PC-3 (cell line): ENCODE measurements at regions not wholly inside any gene's neighbourhood (a gene's known extent, or its start where the extent isn't known, plus 50 kb on each side); places are given as distances from the start of the nearest gene placed in this dataset.

ENCODE experiments used
- ATAC-seq: fragments of 200-7000 bp; cut with Tn5 transposase; 2 replicates; pipeline ENCODE4 v1.9.1; 2020; ENCODE audit warnings: mild to moderate bottlenecking, moderate library complexity
- BruUV-seq: library from RNA; stranded (reverse); fragments of 400-500 nt; replicated peaks from 2 replicates; lab custom pipeline; 2021; lab: Mats Ljungman, UMichigan
- CTCF ChIA-PET: fragments of 300-600 bp; sonication (Branson Sonifier 250); formaldehyde crosslinking; loops from one replicate; lab custom pipeline; 2022; ENCODE audit warnings: antibody characterized with exemption; lab: Charles Lee
- POLR2A ChIA-PET: fragments of 300-600 bp; sonication (Branson Sonifier 250); formaldehyde crosslinking; loops from one replicate; lab custom pipeline; 2022; ENCODE audit warnings: antibody characterized with exemption; ENCODE audit not compliant: unreplicated experiment; lab: Charles Lee
- DNase-seq: peaks from one replicate; pipeline ENCODE4 v3.0.0-alpha.2; 2015
- H2AFZ ChIP-seq: fragments of 300-600 bp; sonication (generic); 2 replicates; pipeline ENCODE4 v1.6.0; 2016; ENCODE audit warnings: antibody characterized with exemption, low read length
- H3F3A ChIP-seq: fragments of 300-600 bp; sonication (generic); one replicate; pipeline ENCODE4 v1.6.0; 2017; ENCODE audit warnings: antibody characterized with exemption, low read length, control low read depth, mild to moderate bottlenecking; ENCODE audit not compliant: unreplicated experiment
- H3K27ac ChIP-seq: fragments of 300-600 bp; sonication (generic); 2 replicates; pipeline ENCODE4 v1.5.1; 2016; ENCODE audit warnings: mild to moderate bottlenecking, low read length
- H3K27me3 ChIP-seq: fragments of 300-600 bp; sonication (generic); 2 replicates; pipeline ENCODE4 v1.6.1; 2016; ENCODE audit warnings: low read length, mixed read lengths
- H3K36me3 ChIP-seq: fragments of 300-600 bp; sonication (generic); 2 replicates; pipeline ENCODE4 v1.6.1; 2016; ENCODE audit warnings: low read depth, mixed run types, low read length, mixed read lengths
- H3K4me1 ChIP-seq: fragments of 300-600 bp; sonication (generic); 2 replicates; pipeline ENCODE4 v1.5.1; 2016; ENCODE audit warnings: low read length; ENCODE audit not compliant: insufficient read depth
- H3K4me2 ChIP-seq: fragments of 300-600 bp; sonication (generic); 2 replicates; pipeline ENCODE4 v1.6.0; 2016; ENCODE audit warnings: low read length
- H3K4me3 ChIP-seq: fragments of 300-600 bp; sonication (generic); 2 replicates; pipeline ENCODE4 v1.5.1; 2016; ENCODE audit warnings: mild to moderate bottlenecking, low read length, mixed read lengths
- H3K79me2 ChIP-seq: fragments of 300-600 bp; sonication (generic); 2 replicates; pipeline ENCODE4 v1.6.1; 2017; ENCODE audit warnings: low read length, mixed read lengths
- H3K9ac ChIP-seq: fragments of 300-600 bp; sonication (generic); 2 replicates; pipeline ENCODE4 v1.6.0; 2016; ENCODE audit warnings: mild to moderate bottlenecking, low read length
- H3K9me2 ChIP-seq: fragments of 300-600 bp; sonication (generic); replicated peaks from 2 replicates; pipeline ENCODE4 v1.6.1; 2016; ENCODE audit warnings: mixed run types, low read length, mixed read lengths
- H3K9me3 ChIP-seq: fragments of 300-600 bp; sonication (generic); 2 replicates; pipeline ENCODE4 v1.6.1; 2016; ENCODE audit warnings: low read length, mixed read lengths
- H4K20me1 ChIP-seq: fragments of 300-600 bp; sonication (generic); 2 replicates; pipeline ENCODE4 v1.6.1; 2016; ENCODE audit warnings: low read length, mixed read lengths
- EZH2 ChIP-seq: fragments of 300-600 bp; sonication (generic); IDR thresholded peaks from one replicate; pipeline ENCODE4 v1.6.1; 2017; ENCODE audit warnings: antibody characterized with exemption, mild to moderate bottlenecking, low read length; ENCODE audit not compliant: unreplicated experiment
- EZH2phosphoT487 ChIP-seq: fragments of 300-600 bp; sonication (generic); IDR thresholded peaks from 2 replicates; pipeline ENCODE4 v1.6.1; 2018; ENCODE audit warnings: mild to moderate bottlenecking, antibody characterized with exemption, low read length, borderline replicate concordance
- intact Hi-C: fragments of 100-400 bp; cut with micrococcal nuclease; formaldehyde crosslinking; loops from 2 replicates; pipeline ENCODE4 v1.9.0; 2023
- TF ChIP-seq, protein P1 (sequence below): fragments of 300-600 bp; sonication (generic); conservative IDR thresholded peaks from 2 replicates; pipeline ENCODE4 v1.5.1; 2017; ENCODE audit warnings: antibody characterized with exemption, low read depth, mild to moderate bottlenecking, low read length

DNA sequence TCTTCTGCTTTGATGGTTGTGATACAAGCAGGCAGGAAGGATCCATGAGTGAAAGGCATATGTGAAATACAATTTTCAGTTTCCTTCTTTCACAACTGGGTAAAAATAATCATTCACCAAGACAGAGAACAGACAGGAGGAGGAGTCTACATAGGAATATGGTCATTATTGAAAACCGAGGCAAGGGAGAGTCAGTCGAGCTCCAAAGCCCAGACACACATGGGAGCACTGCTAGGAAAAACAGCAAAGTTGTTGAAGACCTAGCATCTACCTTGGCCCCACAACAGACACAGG is 260.6 kb downstream of the ERMARD start:
- Histone ChIP-seq H3K9me2 (no peaks in the 10 kb centered on the region), H4K20me1 (no peaks in the 10 kb centered on the region), H3K9ac (no peak overlapping the region), H3K4me2 (no peak overlapping the region), H2AFZ (no peak overlapping the region), H3K4me1 (no peaks in the 10 kb centered on the region), H3K4me3 (no peak overlapping the region), H3K79me2 (no peaks in the 10 kb centered on the region), H3F3A (no peaks in the 10 kb centered on the region), H3K27me3 (peaks cover 21% of the 10 kb centered on the region), H3K36me3 (no peaks in the 10 kb centered on the region), H3K9me3 (no peaks in the 10 kb centered on the region), H3K27ac (no peak overlapping the region)
- DNase-seq = no peak
- ChIA-PET CTCF (no interaction called here), POLR2A (no interaction called here)
- intact Hi-C loops = no loop called here
- TF ChIP-seq EZH2phosphoT487 = no peak
- no peak for TF ChIP-seq EZH2
- TF ChIP-seq, protein P1, sequence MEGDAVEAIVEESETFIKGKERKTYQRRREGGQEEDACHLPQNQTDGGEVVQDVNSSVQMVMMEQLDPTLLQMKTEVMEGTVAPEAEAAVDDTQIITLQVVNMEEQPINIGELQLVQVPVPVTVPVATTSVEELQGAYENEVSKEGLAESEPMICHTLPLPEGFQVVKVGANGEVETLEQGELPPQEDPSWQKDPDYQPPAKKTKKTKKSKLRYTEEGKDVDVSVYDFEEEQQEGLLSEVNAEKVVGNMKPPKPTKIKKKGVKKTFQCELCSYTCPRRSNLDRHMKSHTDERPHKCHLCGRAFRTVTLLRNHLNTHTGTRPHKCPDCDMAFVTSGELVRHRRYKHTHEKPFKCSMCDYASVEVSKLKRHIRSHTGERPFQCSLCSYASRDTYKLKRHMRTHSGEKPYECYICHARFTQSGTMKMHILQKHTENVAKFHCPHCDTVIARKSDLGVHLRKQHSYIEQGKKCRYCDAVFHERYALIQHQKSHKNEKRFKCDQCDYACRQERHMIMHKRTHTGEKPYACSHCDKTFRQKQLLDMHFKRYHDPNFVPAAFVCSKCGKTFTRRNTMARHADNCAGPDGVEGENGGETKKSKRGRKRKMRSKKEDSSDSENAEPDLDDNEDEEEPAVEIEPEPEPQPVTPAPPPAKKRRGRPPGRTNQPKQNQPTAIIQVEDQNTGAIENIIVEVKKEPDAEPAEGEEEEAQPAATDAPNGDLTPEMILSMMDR = no peak
- no peak for ATAC-seq
- BruUV-seq = no TSS peak

DNA sequence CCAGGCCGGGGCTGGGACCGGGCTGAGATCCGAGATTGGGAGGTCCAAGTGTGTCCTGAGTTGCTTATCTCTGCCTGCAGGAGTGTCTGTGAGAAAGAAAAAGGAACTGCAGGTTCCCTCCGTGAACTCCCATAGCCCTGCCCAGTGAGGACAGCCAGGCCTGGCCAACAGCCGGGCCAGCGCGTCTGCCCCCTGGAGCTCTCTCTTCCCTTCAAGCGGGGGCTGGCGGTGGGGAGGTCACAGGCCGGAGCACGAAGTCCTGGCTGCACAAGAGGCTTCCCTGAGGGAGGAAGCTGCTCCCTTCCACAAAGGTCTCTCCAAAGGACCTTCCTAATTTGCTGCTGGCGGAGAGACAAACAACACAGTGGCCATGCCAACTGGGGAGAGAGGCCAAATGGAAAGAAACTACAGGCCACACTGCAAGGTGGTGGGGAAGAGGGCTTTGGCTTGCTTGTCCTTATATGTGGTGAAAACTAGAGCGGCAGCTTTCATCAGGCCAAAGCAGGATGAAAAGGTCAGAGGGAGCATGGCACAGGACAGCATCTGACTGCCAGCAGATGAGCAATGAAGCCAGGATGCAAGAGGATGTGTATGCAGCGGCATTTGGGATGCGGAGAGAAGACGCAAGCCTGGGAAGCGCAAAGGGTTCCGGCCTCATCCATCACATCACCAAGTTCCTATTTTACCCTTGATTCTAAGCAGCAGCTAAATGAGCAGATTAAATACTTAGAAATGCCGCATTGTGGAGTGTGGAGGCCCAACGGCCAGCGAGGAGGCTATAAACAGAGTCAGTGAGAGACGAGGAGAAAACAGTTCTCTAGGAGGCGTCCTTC is 260.0 kb downstream of the ERMARD start:
- ATAC-seq (no peak), DNase-seq (no peak)
- Histone ChIP-seq H3K27me3 (peaks cover 18% of the 10 kb centered on the region), H3K79me2 (no peaks in the 10 kb centered on the region), H3F3A (no peaks in the 10 kb centered on the region), H3K4me3 (no peak overlapping the region), H3K36me3 (no peaks in the 10 kb centered on the region), H3K9ac (no peak overlapping the region), H3K9me2 (no peaks in the 10 kb centered on the region), H3K4me1 (no peaks in the 10 kb centered on the region), H4K20me1 (no peaks in the 10 kb centered on the region), H2AFZ (no peak overlapping the region), H3K4me2 (no peak overlapping the region), H3K27ac (no peak overlapping the region), H3K9me3 (no peaks in the 10 kb centered on the region)
- CTCF ChIA-PET = no interaction called here
- intact Hi-C loops = no loop called here
- TF ChIP-seq, protein P1 = no peak
- TF ChIP-seq EZH2 = no peak
- TF ChIP-seq EZH2phosphoT487 = no peak
- POLR2A ChIA-PET = no interaction called here
- BruUV-seq = no TSS peak

DNA sequence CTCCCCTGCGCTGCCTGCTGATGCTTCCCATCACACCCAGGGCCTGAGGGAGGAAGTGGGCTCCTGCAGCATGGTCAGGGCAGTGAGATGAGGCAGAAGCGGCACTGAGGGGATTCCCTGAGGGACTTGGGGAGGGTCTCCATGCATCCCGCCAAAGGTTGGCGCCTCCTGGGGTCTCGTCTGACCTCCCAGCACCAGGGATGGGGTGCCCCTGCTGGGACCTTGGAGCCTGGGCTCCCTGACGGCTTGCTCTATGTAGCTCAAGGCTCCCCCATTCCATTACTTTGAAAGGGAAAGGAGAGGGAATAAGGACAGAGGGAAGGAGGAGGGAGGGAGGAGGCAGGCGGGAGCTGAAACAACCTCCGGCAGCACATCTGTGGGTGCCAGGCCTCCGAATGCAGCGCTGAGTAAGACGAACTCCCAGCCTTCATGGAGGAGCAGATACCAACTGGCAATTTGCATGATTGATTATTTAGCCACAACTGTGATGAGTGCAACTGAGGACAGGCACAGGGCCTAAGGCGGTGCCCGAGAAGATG is 259.3 kb downstream of the ERMARD start:
- no peak overlapping the region for H3K9ac ChIP-seq
- no peak overlapping the region for H3K4me3 ChIP-seq
- H4K20me1 ChIP-seq = no peaks in the 10 kb centered on the region
- no peak overlapping the region for H2AFZ ChIP-seq
- no TSS peak for BruUV-seq
- no peak for DNase-seq
- H3K36me3 ChIP-seq = no peaks in the 10 kb centered on the region
- ChIA-PET CTCF (no interaction called here), POLR2A (no interaction called here)
- no peak for ATAC-seq
- H3K4me2 ChIP-seq = no peak overlapping the region
- H3K9me3 ChIP-seq = no peaks in the 10 kb centered on the region
- H3K27ac ChIP-seq = no peak overlapping the region
- H3K9me2 ChIP-seq = no peaks in the 10 kb centered on the region
- intact Hi-C loops = no loop called here
- peaks cover 11% of the 10 kb centered on the region for H3K27me3 ChIP-seq
- no peaks in the 10 kb centered on the region for H3F3A ChIP-seq
- no peaks in the 10 kb centered on the region for H3K79me2 ChIP-seq
- TF ChIP-seq, protein P1 = no peak
- TF ChIP-seq EZH2phosphoT487 (no peak), EZH2 (no peak)
- H3K4me1 ChIP-seq = no peaks in the 10 kb centered on the region
